Psoas muscle (tissue), 7 donors: ENCODE measurements at regions not wholly inside any gene's neighbourhood (a gene's known extent, or its start where the extent isn't known, plus 50 kb on each side); places are given as distances from the start of the nearest gene placed in this dataset.
A peak's percentile ranks its signal among the peaks of the same experiment; 100 is the strongest.
"Not testable (repeated sequence)": the region's sequence is repeated elsewhere in the genome, so short reads cannot be mapped to it uniquely, and the experiment has no call there.

Source experiments
- ATAC-seq, 4 donors: fragments of 200-7000 bp; cut with Tn5 transposase; one replicate each; pipeline ENCODE4 v1.9.1; 2020; ENCODE audit warnings: moderate library complexity in 3 of 4, mild to moderate bottlenecking in 2 of 4
- DNase-seq, 2 donors: peaks; one replicate each; pipeline ENCODE4 v3.0.0-alpha.2; 2020
- H3K27ac ChIP-seq: fragments of 200-600 bp; one replicate; pipeline ENCODE4 v1.8.0; 2022
- H3K27me3 ChIP-seq, 3 donors: fragments of 200-600 bp in 1 of 3; one replicate each; pipeline versions ENCODE4 v1.6.1 to v1.8.0; 2013 to 2022; ENCODE audit warnings: low read length in 2 of 3, mild to moderate bottlenecking in 2 of 3, moderate library complexity in 1 of 3; ENCODE audit not compliant: insufficient read depth in 3 of 3
- H3K36me3 ChIP-seq, 2 donors: fragments of 200-600 bp in 1 of 2; one replicate each; pipeline versions ENCODE4 v1.6.1 to v1.8.0; 2013 to 2022; ENCODE audit warnings: low read depth in 1 of 2, mild to moderate bottlenecking in 1 of 2, moderate library complexity in 1 of 2; ENCODE audit not compliant: insufficient read depth in 1 of 2
- H3K4me1 ChIP-seq: fragments of 200-600 bp; one replicate; pipeline ENCODE4 v1.8.0; 2022
- H3K4me3 ChIP-seq: fragments of 200-600 bp; one replicate; pipeline ENCODE4 v1.8.0; 2022; ENCODE audit warnings: mild to moderate bottlenecking
- H3K9me3 ChIP-seq: fragments of 200-600 bp; one replicate; pipeline ENCODE4 v1.8.0; 2022
- WGBS, 3 donors: extraction: QIAGEN DNeasy Blood & Tissue Kit; methylation state at CpG; one replicate each; pipeline versions ENCODE4 v1.1.6 to v1.1.7; 2013; 5-methylcytosine and 5-hydroxymethylcytosine counted together
- intact Hi-C, 2 donors: fragments of 100-400 bp; cut with DNase I; formaldehyde crosslinking; loops; one replicate each; pipeline versions ENCODE4 v1.11.0 to v1.14.2; 2022
- TF ChIP-seq, protein P1 (sequence below): fragments of 200-600 bp; IDR thresholded peaks from one replicate; pipeline ENCODE4 v1.8.0; 2022; ENCODE audit warnings: antibody characterized with exemption
- donor health status: healthy with polysubstance abuse.
- donor health status: DM: no; HTN: no; CAD: no; lungs with moderate emphysema.
- donor health status: Bipolar disorder and iron deficiency.
- donor health status: healthy.
- donor health status: DM: yes; HTN: yes; CAD: no.
- donor health status: DM: no; HTN: no; CAD: no.
- donor health status: DM: yes; HTN: yes; CAD: no.

DNA sequence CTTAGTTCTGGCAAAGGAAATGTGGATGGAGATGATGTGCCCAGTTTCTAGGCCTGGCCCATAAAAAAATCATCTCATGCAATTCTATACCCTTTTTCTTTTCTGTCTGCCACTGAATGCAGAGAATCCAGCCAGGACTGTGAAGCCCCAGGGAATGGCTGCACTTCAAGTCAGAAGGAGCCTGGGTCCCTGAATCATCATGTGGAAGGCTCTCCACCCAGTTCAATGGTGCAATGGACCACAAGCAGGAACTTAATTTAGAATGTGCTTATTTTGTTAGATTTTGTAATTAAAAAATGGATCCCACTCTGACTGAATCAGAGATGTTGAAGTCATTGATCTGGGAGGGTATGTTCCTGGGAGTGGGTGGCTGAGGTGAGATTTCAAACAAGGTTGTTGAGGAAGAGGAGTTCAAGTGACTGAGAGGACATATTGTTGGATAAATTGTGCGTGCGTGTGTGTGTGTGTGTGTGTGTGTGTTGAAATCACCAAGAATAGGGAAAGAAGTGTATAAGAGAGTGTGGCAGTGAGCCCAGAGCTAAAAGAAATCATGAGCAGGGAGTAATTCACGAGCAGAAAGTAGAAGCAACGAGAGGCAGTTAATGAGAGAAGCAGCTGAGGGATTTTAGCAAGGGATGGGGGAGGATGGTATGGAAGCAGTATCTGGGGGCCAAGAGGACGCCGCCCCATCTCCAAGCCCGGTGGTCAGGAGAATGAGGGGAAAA lies 125.4 kb downstream of the TMX1 start:
- Histone ChIP-seq H3K27me3 (peaks cover 0 to 5% (median 0%) of the 10 kb centered on the region in 3 donors), H3K4me3 (no peak overlapping the region), H3K4me1 (no peaks in the 10 kb centered on the region), H3K36me3 (no peaks in the 10 kb centered on the region), H3K27ac (no peak overlapping the region), H3K9me3 (no peaks in the 10 kb centered on the region)
- intact Hi-C loops, result no loop called here
- no peak for ATAC-seq
- TF ChIP-seq, protein P1, sequence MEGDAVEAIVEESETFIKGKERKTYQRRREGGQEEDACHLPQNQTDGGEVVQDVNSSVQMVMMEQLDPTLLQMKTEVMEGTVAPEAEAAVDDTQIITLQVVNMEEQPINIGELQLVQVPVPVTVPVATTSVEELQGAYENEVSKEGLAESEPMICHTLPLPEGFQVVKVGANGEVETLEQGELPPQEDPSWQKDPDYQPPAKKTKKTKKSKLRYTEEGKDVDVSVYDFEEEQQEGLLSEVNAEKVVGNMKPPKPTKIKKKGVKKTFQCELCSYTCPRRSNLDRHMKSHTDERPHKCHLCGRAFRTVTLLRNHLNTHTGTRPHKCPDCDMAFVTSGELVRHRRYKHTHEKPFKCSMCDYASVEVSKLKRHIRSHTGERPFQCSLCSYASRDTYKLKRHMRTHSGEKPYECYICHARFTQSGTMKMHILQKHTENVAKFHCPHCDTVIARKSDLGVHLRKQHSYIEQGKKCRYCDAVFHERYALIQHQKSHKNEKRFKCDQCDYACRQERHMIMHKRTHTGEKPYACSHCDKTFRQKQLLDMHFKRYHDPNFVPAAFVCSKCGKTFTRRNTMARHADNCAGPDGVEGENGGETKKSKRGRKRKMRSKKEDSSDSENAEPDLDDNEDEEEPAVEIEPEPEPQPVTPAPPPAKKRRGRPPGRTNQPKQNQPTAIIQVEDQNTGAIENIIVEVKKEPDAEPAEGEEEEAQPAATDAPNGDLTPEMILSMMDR, result no peak
- 58 to 60% (median 59%) methylated on average over 7 of the region's 7 CpGs for WGBS, 3 donors
- no peak for DNase-seq

DNA sequence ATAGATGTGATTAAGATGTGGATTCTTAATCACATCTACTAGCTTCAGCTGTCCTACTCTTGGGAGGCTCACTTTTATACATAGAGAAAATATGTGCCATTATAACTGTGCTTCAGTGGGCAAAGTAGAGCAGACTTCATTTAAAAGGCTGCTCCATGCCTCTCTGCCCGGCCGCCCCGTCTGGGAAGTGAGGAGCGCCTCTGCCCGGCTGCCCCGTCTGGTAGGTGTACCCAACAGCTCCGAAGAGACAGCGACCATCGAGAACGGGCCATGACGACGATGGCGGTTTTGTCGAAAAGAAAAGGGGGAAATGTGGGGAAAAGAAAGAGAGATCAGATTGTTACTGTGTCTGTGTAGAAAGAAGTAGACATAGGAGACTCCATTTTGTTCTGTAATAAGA lies 126.4 kb downstream of the TMX1 start:
- H3K36me3 ChIP-seq, intact Hi-C loops, H3K27me3 ChIP-seq, H3K9me3 ChIP-seq, ATAC-seq, DNase-seq, H3K4me3 ChIP-seq, H3K4me1 ChIP-seq, H3K27ac ChIP-seq: not testable (repeated sequence)
- 96 to 97% (median 97%) methylated on average over 11 to 14 of the region's 14 CpGs for WGBS, 3 donors

DNA sequence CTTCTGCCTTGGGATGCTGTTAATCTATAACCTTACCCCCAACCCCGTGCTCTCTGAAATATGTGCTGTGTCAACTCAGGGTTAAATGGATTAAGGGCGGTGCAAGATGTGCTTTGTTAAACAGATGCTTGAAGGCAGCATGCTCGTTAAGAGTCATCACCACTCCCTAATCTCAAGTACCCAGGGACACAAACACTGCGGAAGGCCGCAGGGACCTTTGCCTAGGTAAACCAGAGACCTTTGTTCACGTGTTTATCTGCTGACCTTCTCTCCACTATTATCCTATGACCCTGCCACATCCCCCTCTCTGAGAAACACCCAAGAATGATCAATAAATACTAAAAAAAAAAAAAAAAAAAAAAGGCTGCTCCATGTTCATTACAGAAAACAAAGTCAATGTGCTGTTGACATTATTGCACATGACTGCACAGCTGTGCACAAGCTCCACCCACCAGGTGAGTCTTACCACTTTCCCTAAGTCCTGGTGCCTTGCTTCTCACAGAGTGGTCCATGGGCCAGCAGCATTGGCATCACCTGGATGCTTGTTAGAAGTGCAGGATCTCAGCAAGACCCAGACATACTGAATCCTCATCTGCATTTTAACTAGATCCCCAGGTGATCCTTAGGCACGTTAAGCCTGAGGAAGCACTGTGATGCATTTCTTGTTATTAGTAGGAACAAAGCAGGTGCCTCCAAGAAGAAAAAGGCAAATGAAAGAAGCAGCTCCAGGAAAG lies 127.0 kb downstream of the TMX1 start:
- ATAC-seq, H3K36me3 ChIP-seq, intact Hi-C loops, H3K27me3 ChIP-seq, H3K9me3 ChIP-seq, H3K4me1 ChIP-seq, DNase-seq, H3K4me3 ChIP-seq, H3K27ac ChIP-seq: not testable (repeated sequence)
- WGBS, 3 donors, result 54 to 61% (median 57%) methylated on average over 5 to 6 of the region's 7 CpGs

DNA sequence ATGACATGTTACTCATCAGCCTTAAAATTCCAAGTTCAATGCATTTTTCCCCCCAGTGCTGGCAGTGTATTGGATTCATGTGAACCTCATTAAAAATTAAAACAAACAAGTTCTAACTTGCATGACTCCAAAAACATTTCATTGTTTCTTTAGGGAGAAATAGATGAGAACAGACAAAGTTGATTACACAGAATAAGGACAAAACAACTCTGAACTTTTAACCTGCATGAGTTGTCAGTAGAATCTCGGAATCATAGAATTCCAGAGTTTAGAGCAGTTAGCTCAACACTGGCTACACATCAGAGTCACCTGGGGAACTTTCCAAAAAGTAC lies 127.5 kb downstream of the TMX1 start:
- intact Hi-C loops, result no loop called here
- WGBS, 3 donors, result 47 to 69% (median 68%) methylated on average over 1 of the region's 1 CpG
- peaks cover 0 to 5% (median 0%) of the 10 kb centered on the region in 3 donors for H3K27me3 ChIP-seq
- peak in 1 of 4 donors; percentile 52 for ATAC-seq
- H3K27ac ChIP-seq, result no peak overlapping the region
- no peak overlapping the region for H3K4me3 ChIP-seq
- H3K4me1 ChIP-seq, result no peaks in the 10 kb centered on the region
- no peaks in the 10 kb centered on the region for H3K36me3 ChIP-seq
- H3K9me3 ChIP-seq, result no peaks in the 10 kb centered on the region
- TF ChIP-seq, protein P1, result no peak
- DNase-seq, result no peak

DNA sequence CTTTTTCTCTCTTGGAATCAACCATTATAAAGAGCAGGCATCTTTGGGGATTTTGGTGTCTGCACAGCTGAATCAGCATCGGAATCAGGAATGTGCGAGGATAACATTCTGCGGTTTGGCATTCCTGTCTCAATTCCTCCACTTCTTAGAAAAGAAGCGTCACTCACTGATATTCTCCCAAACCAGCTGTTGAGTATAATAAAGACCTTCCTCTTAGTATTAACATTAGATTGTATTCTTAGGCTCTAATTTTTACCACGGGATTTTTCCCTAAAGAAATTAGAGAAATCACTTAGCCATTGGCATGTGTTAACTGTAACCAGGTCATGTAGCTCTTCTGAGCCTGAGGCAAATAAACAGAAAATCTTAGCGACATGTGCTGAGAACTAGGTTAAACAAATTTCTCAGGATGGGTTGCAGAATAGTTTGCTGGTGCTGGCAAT lies 128.7 kb downstream of the TMX1 start:
- intact Hi-C loops, result no loop called here
- WGBS, 3 donors, result 21 to 33% (median 22%) methylated on average over 6 of the region's 6 CpGs
- peaks cover 0 to 2% (median 0%) of the 10 kb centered on the region in 3 donors for H3K27me3 ChIP-seq
- no peak overlapping the region for H3K27ac ChIP-seq
- H3K36me3 ChIP-seq, result no peaks in the 10 kb centered on the region
- no peaks in the 10 kb centered on the region for H3K9me3 ChIP-seq
- H3K4me1 ChIP-seq, result no peaks in the 10 kb centered on the region
- TF ChIP-seq, protein P1, result no peak
- H3K4me3 ChIP-seq, result no peak overlapping the region
- ATAC-seq, result peak; percentile 37 to 82 (median 56)
- DNase-seq, result no peak
